H7 (cell line): ENCODE measurements at regions not wholly inside any gene's neighbourhood (a gene's known extent, or its start where the extent isn't known, plus 50 kb on each side); places are given as distances from the start of the nearest gene placed in this dataset.
"Not testable (repeated sequence)": the region's sequence is repeated elsewhere in the genome, so short reads cannot be mapped to it uniquely, and the experiment has no call there.

Experiments used
- DNase-seq: peaks from one replicate; pipeline ENCODE4 v3.0.0; 2012
- H3K27me3 ChIP-seq: 2 replicates; pipeline ENCODE4 v1.6.0; 2011; ENCODE audit warnings: mild to moderate bottlenecking, low read length; ENCODE audit not compliant: control insufficient read depth, insufficient read depth
- H3K36me3 ChIP-seq: replicated peaks from 2 replicates; pipeline ENCODE4 v1.5.1; 2011; ENCODE audit warnings: low read length; ENCODE audit not compliant: control insufficient read depth, insufficient read depth
- H3K4me3 ChIP-seq: 2 replicates; pipeline ENCODE4 v1.5.1; 2011; ENCODE audit warnings: low read depth, mild to moderate bottlenecking, control low read depth, low read length, moderate library complexity; ENCODE audit not compliant: insufficient read depth

DNA sequence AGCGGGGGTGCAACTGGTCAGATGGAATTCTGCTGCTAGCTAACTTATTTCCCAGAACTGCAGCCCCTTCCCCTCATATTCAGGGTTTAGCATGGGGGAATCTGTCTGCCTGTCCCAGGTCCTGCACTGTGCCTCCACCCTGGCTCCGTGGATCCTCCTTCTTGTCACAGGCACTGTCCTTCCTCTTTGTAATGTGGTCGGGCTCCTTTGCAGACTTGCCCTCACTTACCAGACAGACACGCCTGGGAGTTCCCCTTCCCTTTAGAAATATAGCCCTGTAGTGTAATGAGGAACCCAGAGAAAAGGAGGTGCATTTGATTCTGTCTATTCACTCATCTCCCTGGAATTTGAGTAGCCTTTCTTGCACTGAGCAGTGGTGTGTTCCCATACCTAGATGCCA, 108.7 kb downstream of the TRIM43 start:
- DNase-seq = no peak
- H3K36me3 ChIP-seq = no peaks in the 10 kb centered on the region
- no peaks in the 10 kb centered on the region; the same call in 1 of the 2 replicates for H3K27me3 ChIP-seq
- H3K4me3 ChIP-seq = no peak overlapping the region

DNA sequence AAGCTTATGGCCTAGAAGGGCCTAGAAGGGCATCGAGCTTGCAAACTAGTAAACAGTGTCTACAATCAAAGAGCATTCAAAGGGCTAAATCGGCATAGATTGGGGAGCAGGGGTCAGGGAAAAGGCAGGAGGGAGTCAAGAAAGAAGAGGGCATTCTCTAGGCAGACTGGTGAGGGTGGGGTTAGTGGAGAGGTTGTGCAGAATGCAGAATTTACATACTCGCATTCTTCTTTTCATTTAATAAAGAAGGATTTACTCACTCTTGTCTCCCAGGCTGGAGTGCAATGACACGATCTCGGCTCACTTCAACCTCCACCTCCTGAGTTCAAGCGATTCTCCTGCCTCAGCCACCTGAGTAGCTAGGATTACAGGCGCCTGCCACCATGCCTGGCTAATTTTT, 110.7 kb downstream of the TRIM43 start:
- Histone ChIP-seq H3K4me3 (no peak overlapping the region), H3K36me3 (no peaks in the 10 kb centered on the region), H3K27me3 (no peaks in the 10 kb centered on the region)
- no peak for DNase-seq

DNA sequence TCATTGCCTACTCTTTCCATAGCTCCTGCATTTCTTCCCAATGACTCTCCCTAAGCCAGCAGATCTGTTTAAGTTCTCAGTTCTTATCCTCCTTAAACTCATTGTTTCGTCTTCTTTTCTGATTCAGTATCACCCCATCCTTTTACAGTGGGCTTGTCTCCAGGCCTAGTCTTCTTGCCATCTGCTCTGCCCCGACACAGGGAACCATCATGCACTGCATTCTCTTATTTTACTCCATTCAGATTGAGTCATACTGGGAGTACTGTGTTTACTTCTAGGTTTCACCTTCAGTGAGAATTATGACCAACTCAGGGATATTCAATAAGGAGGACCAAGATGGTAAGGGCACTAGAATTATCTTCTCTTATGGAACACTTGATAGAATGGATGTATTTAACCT, 115.4 kb downstream of the TRIM43 start:
- DNase-seq, H3K4me3 ChIP-seq, H3K36me3 ChIP-seq, H3K27me3 ChIP-seq: not testable (repeated sequence)

GRCh38 chr2:95707837-95708236, 116.0 kb downstream of the TRIM43 start:
- Histone ChIP-seq H3K4me3 (no peak overlapping the region), H3K36me3 (no peaks in the 10 kb centered on the region), H3K27me3 (no peaks in the 10 kb centered on the region; the same call in 1 of the 2 replicates)
- DNase-seq = no peak

GRCh38 chr2:95709831-95710230, 118.0 kb downstream of the TRIM43 start:
- DNase-seq = no peak
- Histone ChIP-seq H3K27me3 (no peaks in the 10 kb centered on the region; the same call in 1 of the 2 replicates), H3K36me3 (no peaks in the 10 kb centered on the region), H3K4me3 (no peak overlapping the region)

- H3K27me3 ChIP-seq, H3K4me3 ChIP-seq, DNase-seq, H3K36me3 ChIP-seq: not testable (repeated sequence)
Measured at GRCh38 chr2:95713470-95714177, 121.8 kb downstream of the TRIM43 start.

DNA sequence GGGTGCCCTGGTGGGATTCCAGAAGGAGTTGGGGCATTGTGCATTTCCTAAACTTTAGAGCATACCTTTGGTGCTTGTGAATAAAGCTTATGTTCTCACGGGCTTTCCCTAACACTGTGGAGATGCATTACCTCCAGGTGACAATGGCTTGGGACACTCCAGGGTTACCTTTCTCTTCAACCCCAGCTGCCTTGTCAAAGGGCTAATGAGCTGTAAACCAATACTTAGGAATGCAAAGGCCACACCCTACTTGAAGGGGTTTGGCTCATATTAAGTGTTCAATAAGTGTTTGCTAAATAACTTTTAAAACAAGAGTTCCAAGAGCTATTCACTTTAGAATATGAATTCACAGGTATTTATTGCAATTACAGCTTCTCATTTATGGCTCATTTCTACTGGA, 122.6 kb downstream of the TRIM43 start:
- not testable (repeated sequence) for H3K4me3 ChIP-seq, H3K27me3 ChIP-seq, DNase-seq, H3K36me3 ChIP-seq

DNA sequence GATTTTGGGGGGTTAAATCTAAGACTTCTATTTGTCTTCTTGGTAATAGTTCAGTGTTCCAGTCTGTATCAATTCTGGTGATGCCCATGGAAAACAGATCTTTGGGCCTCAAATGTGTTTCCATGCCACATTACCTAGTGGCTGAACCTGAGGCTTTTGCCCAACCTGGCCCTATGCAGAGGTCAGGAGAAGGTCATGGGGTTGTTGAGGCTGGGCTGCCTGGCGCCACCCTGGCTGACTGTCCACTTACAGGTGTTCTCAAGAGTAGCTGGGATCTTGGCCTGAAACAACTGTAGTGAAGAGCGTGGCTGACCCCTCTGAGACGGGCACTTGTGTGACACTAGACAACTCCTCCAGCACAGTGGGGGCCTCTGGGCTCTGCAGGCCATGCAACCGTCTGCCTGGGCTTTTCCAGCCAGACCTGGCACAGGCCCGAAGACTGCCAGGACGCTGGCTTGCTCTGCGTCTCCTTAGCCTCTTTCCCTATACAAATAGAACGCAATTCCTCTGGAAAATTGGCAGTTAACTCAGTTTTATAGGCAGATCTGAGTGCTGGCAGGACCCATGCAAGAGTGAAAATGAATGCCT, 127.8 kb downstream of the TRIM43 start:
- DNase-seq = no peak
- no peak overlapping the region for H3K4me3 ChIP-seq
- no peaks in the 10 kb centered on the region for H3K27me3 ChIP-seq
- no peaks in the 10 kb centered on the region for H3K36me3 ChIP-seq

DNA sequence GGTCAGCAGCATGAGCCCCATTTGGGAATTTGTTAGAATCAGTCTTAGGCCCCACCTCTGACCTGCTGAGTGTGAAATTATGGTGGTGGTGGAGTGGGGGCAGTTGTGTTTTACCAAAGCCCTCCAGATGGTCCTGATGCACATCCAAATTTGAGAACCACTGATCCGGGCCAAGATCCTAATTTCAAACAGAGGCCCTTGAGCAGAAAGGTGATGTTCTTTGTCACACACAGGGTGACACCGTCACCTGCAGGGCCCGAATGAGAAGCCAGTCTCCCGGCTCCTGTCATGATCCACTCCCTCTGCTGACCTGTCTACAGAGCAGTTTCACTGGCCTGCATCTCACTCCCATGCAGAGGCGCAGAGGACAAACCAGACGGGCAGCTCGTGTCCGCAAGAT, 129.9 kb downstream of the TRIM43 start:
- Histone ChIP-seq H3K27me3 (no peaks in the 10 kb centered on the region), H3K4me3 (no peak overlapping the region), H3K36me3 (no peaks in the 10 kb centered on the region)
- DNase-seq = no peak

DNA sequence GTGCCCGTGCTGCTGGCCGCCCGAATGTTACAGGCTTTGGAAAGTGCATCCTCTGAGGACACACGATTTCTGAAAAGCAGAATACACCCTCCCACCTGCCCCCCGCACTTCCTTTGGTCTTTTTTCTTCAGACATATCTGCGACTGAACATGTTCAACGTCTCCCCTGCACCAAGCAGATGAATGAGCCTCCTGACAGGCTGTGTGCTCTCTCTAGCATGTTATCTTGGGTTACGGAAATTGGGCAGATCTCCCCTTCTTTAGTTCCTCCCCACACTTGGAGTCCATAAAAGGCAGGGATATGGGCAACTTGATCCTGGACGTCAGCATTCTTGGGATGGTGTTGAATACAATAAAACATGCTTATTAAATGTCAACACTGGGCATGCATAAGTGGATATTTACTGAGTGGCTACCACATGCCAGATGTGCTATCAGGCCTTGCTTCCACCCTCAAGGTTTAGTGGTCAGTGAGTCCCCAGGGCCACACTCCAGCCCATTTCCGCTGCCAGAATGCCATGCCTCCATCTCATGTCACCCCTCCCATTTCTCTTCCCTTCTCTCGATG, 130.4 kb downstream of the TRIM43 start:
- no peak for DNase-seq
- Histone ChIP-seq H3K4me3 (no peak overlapping the region), H3K36me3 (no peaks in the 10 kb centered on the region), H3K27me3 (no peaks in the 10 kb centered on the region)

GRCh38 chr2:95723627-95724210, 131.9 kb downstream of the TRIM43 start:
- DNase-seq, H3K27me3 ChIP-seq, H3K4me3 ChIP-seq, H3K36me3 ChIP-seq: not testable (repeated sequence)

DNA sequence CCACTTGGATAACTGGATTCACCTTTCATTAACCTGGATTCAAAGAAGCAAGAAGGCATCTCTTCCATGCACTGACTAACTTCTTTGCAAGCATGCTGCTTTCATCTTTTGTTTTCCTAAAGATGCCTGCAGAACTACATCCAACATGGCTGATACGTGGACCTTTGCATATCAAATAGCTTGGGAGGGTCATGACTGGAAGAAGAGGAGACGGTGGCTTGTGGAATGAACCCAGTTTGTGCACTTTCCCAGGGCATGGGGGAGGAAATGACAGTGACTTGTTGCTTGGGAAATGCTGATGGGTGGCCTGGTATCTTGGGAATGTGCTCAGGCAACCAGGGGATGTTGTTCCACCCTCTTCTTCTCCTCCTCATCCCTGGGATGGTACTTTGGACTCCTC, 133.4 kb downstream of the TRIM43 start:
- H3K27me3 ChIP-seq, DNase-seq, H3K4me3 ChIP-seq, H3K36me3 ChIP-seq: not testable (repeated sequence)

- not testable (repeated sequence) for H3K27me3 ChIP-seq, H3K4me3 ChIP-seq, H3K36me3 ChIP-seq, DNase-seq
Measured at GRCh38 chr2:95725677-95726076, 133.9 kb downstream of the TRIM43 start.

GRCh38 chr2:95727420-95727819, 135.6 kb downstream of the TRIM43 start:
- H3K4me3 ChIP-seq, H3K36me3 ChIP-seq, DNase-seq, H3K27me3 ChIP-seq: not testable (repeated sequence)
